Kidney (tissue), 13 donors: ENCODE measurements at regions not wholly inside any gene's neighbourhood (a gene's known extent, or its start where the extent isn't known, plus 50 kb on each side); places are given as distances from the start of the nearest gene placed in this dataset.

Source experiments
- DNase-seq, 5 donors: peaks; one replicate each; pipeline ENCODE4 v3.0.0-alpha.2; 2013 to 2020
- FAIRE-seq: peaks from 2 replicates; lab custom pipeline; 2012; peaks lifted over from hg19 to GRCh38; lab: Jason Lieb, UNC
- H3K27ac ChIP-seq, 2 donors: one replicate each; pipeline ENCODE4 v1.7.0; 2013; ENCODE audit warnings: low read depth in 2 of 2, low read length in 2 of 2, inconsistent platforms in 1 of 2
- H3K27me3 ChIP-seq: one replicate; pipeline ENCODE4 v1.7.1; 2013; ENCODE audit warnings: low read length, inconsistent platforms; ENCODE audit not compliant: control insufficient read depth, insufficient read depth
- H3K36me3 ChIP-seq, 3 donors: one replicate each; pipeline versions ENCODE4 v1.7.0 to v1.7.1; 2013; ENCODE audit warnings: low read length in 3 of 3, control low read depth in 1 of 3, inconsistent platforms in 1 of 3; ENCODE audit not compliant: insufficient read depth in 3 of 3, control insufficient read depth in 2 of 3
- H3K4me1 ChIP-seq, 3 donors: one replicate each; pipeline versions ENCODE4 v1.7.0 to v1.7.1; 2013; ENCODE audit warnings: low read length in 3 of 3, inconsistent platforms in 1 of 3, low read depth in 1 of 3; ENCODE audit not compliant: control insufficient read depth in 2 of 3, insufficient read depth in 2 of 3
- H3K4me3 ChIP-seq, 3 donors: one replicate each; pipeline versions ENCODE4 v1.7.0 to v1.8.1; 2013; ENCODE audit warnings: low read length in 3 of 3, control low read depth in 1 of 3, inconsistent platforms in 1 of 3
- H3K9ac ChIP-seq, 3 donors: one replicate each; pipeline versions ENCODE4 v1.7.0 to v1.7.1; 2013; ENCODE audit warnings: low read length in 3 of 3, control low read depth in 1 of 3, inconsistent platforms in 1 of 3
- H3K9me3 ChIP-seq, 3 donors: one replicate each; pipeline versions ENCODE4 v1.7.0 to v1.7.1; 2013; ENCODE audit warnings: low read length in 3 of 3, control low read depth in 1 of 3, inconsistent platforms in 1 of 3; ENCODE audit not compliant: control insufficient read depth in 2 of 3, insufficient read depth in 1 of 3
- CTCF ChIP-seq: IDR thresholded peaks from 3 replicates; pipeline ENCODE4 v1.5.1; 2012; ENCODE audit warnings: mild to moderate bottlenecking, moderate library complexity, borderline replicate concordance; ENCODE audit not compliant: insufficient read depth; ENCODE audit errors: extremely low read depth
- intact Hi-C: fragments of 100-400 bp; cut with DNase I; formaldehyde crosslinking; loops from one replicate; pipeline ENCODE4 v1.11.1; 2022
- donor health status: control.
- donor health status: control.
- donor health status: control.
- donor health status: control.
- donor health status: control.
- donor health status: DM: yes; HTN: yes; CAD: no.
- donor health status: Normal renal cell carcinoma (clear cell type).

GRCh38 chr5:138656916-138657315 lies 81.7 kb upstream of the HSPA9 start:
- no peak for TF ChIP-seq CTCF
- intact Hi-C loops: no loop called here
- Histone ChIP-seq H3K4me1 (no peaks in the 10 kb centered on the region), H3K36me3 (no peaks in the 10 kb centered on the region), H3K27ac (no peak overlapping the region), H3K9me3 (no peaks in the 10 kb centered on the region), H3K4me3 (no peak overlapping the region), H3K27me3 (no peaks in the 10 kb centered on the region), H3K9ac (no peak overlapping the region)
- no peak for FAIRE-seq
- DNase-seq: peak in 1 of 5 donors; percentile 13

DNA sequence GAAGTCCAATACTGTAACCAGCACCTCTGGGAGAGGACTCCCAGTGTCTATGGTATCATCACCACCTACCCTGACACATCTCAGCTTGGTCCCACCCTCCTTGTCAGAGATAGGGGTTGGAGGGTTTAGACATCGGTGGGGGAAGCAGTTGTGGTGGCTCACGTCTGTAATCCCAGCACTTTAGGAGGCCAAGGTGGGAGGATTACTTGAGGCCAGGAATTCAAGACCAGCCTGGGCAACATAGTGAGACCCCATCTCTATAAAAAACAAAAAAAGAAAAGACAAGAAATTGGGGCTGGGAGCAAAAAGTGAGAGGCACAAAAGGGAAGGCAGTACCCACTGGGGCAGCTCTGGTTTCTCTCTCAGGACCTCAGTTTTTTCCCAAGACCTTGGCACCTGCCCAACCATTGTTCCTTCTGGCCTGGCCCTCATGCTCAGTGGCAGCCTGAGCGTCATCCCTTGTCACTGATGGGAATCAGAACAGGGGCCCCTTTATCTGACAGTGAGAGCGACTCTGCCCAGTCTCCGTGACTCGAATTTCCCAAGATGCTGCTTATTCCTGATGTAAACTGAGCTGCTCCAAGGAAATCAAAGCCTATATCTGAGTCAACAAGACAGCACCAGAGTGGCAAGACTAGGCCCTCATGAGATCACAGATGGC lies 80.5 kb upstream of the HSPA9 start:
- H3K9ac ChIP-seq: no peak overlapping the region
- TF ChIP-seq CTCF: no peak
- H3K4me1 ChIP-seq: no peaks in the 10 kb centered on the region
- H3K27me3 ChIP-seq: no peaks in the 10 kb centered on the region
- DNase-seq (peak in 1 of 5 donors; percentile 56), FAIRE-seq (no peak)
- H3K27ac ChIP-seq: no peak overlapping the region
- no peaks in the 10 kb centered on the region for H3K36me3 ChIP-seq
- no peak overlapping the region for H3K4me3 ChIP-seq
- intact Hi-C loops: no loop called here
- H3K9me3 ChIP-seq: no peaks in the 10 kb centered on the region

DNA sequence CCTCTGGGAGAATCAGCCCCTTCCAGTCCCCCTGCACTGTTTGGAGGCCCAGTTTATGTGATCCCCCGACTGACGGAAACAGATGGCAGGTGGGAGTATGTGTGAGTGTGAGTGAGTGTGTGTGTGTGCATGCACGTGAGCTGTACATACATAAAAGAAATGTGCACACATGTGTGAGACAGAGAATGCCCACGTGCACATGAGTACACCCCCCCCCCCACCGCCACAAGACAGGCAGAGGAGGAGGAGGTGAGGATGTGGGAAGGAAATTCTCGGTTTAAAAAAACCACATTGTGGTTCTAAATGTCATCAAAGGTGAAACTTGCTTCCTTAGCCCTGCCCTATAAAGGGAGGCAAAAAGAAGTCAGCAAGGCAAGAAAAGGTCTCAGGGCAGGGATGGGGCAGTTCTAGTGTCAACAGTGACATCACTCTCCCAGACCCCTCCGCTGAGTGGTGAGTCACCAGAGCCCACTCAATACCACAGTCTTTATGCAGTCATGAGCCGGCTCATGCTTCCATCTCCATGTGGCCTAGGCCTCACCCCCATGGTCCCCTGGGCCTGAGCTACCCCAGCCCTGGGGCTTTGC lies 79.2 kb upstream of the HSPA9 start:
- H3K9me3 ChIP-seq: no peaks in the 10 kb centered on the region
- intact Hi-C loops: no loop called here
- no peak for TF ChIP-seq CTCF
- no peaks in the 10 kb centered on the region for H3K36me3 ChIP-seq
- H3K4me1 ChIP-seq: no peaks in the 10 kb centered on the region
- peak in 1 of 5 donors; percentile 29 for DNase-seq
- H3K27me3 ChIP-seq: no peaks in the 10 kb centered on the region
- H3K27ac ChIP-seq: no peak overlapping the region
- H3K4me3 ChIP-seq: no peak overlapping the region
- H3K9ac ChIP-seq: no peak overlapping the region
- FAIRE-seq: no peak
